ENCODE measurements at regions not wholly inside any gene's neighbourhood (a gene's known extent, or its start where the extent isn't known, plus 50 kb on each side); places are given as distances from the start of the nearest gene placed in this dataset.
A peak's percentile ranks its signal among the peaks of the same experiment; 100 is the strongest.

DNA sequence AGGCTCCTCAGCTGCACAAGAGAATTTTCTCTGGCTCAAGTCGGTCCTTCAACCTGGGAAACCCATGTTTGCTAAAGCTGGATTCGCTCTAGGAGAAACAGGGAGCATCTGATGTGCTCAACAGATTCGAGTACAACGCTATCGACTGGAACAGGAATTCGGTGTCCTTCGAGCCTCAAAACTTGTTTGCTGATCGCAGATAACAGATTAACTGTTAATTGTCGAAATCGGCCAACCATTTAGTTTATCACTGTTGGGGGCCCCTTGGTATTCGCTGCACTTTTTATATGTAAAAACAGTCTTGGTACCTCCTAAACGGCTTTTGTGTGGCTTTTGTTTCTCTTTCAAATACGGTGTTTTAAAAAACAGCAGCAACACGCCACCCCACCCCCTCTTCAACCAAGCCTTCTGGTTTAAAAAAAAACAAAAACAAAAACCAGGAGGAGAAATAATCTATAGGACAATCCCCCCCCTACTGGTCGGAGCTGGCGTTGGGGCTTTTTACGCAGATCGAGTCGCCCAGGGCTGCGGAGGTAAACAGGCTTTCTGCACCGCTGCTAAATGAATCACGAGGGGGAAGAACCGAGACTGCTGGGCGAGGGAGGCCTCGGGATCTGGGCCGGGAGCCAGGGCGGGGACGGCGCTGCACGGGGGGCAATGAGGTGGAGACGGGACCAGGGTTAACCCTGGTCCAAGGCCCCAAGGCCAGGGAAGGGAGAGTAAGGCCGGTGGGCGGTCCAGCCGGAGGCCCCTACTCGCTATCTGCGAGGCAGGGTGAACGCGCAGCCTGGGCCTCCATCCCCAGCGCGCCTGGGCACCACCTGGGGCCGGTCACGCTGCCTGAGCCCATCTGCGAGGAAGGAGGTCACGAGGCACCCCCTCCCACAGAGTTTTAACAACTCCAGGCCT, 71.7 kb upstream of the BCOR start:
- TF ChIP-seq POLR2A (IDR thresholded peaks at IDR 0.05; ENCODE audit: low read depth) (no peak), POLR2AphosphoS5 (IDR thresholded peaks at IDR 0.05) (no peak), EP300 (IDR thresholded peaks at IDR 0.05) (no peak)
- TF ChIP-seq, protein P1, sequence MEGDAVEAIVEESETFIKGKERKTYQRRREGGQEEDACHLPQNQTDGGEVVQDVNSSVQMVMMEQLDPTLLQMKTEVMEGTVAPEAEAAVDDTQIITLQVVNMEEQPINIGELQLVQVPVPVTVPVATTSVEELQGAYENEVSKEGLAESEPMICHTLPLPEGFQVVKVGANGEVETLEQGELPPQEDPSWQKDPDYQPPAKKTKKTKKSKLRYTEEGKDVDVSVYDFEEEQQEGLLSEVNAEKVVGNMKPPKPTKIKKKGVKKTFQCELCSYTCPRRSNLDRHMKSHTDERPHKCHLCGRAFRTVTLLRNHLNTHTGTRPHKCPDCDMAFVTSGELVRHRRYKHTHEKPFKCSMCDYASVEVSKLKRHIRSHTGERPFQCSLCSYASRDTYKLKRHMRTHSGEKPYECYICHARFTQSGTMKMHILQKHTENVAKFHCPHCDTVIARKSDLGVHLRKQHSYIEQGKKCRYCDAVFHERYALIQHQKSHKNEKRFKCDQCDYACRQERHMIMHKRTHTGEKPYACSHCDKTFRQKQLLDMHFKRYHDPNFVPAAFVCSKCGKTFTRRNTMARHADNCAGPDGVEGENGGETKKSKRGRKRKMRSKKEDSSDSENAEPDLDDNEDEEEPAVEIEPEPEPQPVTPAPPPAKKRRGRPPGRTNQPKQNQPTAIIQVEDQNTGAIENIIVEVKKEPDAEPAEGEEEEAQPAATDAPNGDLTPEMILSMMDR (IDR thresholded peaks at IDR 0.05), result peak; percentile 20 to 33 (median 23)

Measured in esophagus muscularis mucosa (tissue), 4 donors.